Skeletal muscle cell (primary cell): ENCODE measurements at regions not wholly inside any gene's neighbourhood (a gene's known extent, or its start where the extent isn't known, plus 50 kb on each side); places are given as distances from the start of the nearest gene placed in this dataset.

ENCODE experiments used
- DNase-seq: peaks from one replicate; pipeline ENCODE4 v3.0.0-alpha.2; 2010; ENCODE audit warnings: low read depth
- H3K4me3 ChIP-seq: 2 replicates; pipeline ENCODE4 v1.5.1; 2011; ENCODE audit warnings: low read depth, mild to moderate bottlenecking, control low read depth, low read length, moderate library complexity

GRCh38 chr13:29713839-29714238 lies 118.4 kb upstream of the SLC7A1 start:
- H3K4me3 ChIP-seq, result no peak overlapping the region
- DNase-seq, result no peak

- no peak overlapping the region for H3K4me3 ChIP-seq
- DNase-seq, result no peak
Measured at GRCh38 chr13:29711776-29712175, 116.3 kb upstream of the SLC7A1 start.

DNA sequence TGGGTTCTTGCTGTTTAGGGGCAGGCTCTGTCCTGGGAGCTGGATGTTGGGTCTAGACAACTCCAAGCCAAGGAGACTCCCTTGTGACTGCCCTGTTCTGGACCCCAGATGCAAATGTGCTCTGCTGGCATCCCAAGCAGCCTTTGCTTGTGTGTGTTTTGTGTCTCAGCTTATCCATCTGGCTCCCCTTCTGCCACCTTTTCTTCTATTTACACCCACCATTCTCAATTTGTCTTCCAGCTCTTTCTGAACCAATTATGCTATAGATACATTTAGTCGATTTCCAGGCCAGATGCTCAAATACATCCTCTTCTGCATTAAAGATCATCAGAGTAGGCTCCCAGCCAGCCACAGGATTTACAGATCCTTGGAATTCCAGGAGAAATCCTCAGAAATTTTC lies 115.0 kb upstream of the SLC7A1 start:
- DNase-seq, result no peak
- H3K4me3 ChIP-seq, result no peak overlapping the region

- no peak for DNase-seq
Measured at GRCh38 chr13:29709407-29710069, 114.0 kb upstream of the SLC7A1 start.

GRCh38 chr13:29707876-29708543 lies 112.5 kb upstream of the SLC7A1 start:
- no peak overlapping the region for H3K4me3 ChIP-seq
- DNase-seq, result peak; percentile 6

More at GRCh38 chr13:29709407-29710069, 114.0 kb upstream of the SLC7A1 start:
- no peak overlapping the region for H3K4me3 ChIP-seq

GRCh38 chr13:29706923-29707322 lies 111.4 kb upstream of the SLC7A1 start:
- H3K4me3 ChIP-seq, result no peak overlapping the region
- DNase-seq, result no peak

DNA sequence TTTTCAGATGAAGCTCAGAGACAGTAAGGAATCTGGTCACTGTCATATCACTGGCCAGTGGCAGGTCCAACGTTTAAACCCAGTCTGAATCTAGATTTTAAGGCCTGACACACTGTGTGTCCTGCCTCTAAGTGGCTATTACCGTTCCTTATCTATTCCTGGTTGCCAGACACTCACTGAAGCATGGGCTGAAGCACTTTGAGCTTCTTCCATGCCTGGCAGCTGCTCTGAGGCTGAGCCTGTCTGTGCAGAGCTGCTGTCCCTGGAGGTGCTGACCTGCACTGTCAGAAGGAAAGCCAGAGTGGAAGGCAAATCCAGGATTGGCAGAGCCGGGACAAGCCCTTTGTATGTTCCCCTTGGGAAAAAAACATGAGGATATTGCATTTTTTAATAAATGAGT lies 109.2 kb upstream of the SLC7A1 start:
- no peak overlapping the region for H3K4me3 ChIP-seq

GRCh38 chr13:29703421-29703820 lies 107.9 kb upstream of the SLC7A1 start:
- no peak for DNase-seq
- H3K4me3 ChIP-seq, result no peak overlapping the region

More for the DNA sequence above, 109.2 kb upstream of the SLC7A1 start:
- DNase-seq, result no peak

GRCh38 chr13:29702912-29703351 lies 107.4 kb upstream of the SLC7A1 start:
- no peak overlapping the region for H3K4me3 ChIP-seq
- peak; percentile 92 for DNase-seq

- DNase-seq, result no peak
- no peak overlapping the region for H3K4me3 ChIP-seq
Measured at GRCh38 chr13:29698106-29698505, 102.6 kb upstream of the SLC7A1 start.

DNA sequence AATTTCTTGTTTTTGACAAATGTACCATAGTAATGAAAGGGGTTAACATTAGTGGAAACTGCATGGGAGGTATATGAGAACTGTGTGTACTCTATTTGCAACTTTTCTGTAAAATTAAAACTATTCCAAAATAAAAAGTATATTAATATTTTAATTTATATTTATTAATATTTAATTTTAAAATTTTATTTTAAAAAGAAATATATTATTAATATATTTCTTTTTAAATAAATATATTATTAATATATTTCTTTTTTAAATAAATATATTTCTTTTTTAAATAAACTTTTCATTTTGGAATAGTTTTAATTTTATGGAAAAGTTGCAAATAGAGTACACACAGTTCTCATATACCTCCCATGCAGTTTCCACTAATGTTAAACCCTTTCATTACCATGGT lies 101.1 kb upstream of the SLC7A1 start:
- DNase-seq, result no peak
- no peak overlapping the region for H3K4me3 ChIP-seq

- no peak overlapping the region for H3K4me3 ChIP-seq
- no peak for DNase-seq
Measured at GRCh38 chr13:29693275-29693945, 97.9 kb upstream of the SLC7A1 start.

GRCh38 chr13:29689548-29689947 lies 94.1 kb upstream of the SLC7A1 start:
- H3K4me3 ChIP-seq, result no peak overlapping the region
- DNase-seq, result no peak

GRCh38 chr13:29688193-29688592 lies 92.7 kb upstream of the SLC7A1 start:
- DNase-seq, result no peak

DNA sequence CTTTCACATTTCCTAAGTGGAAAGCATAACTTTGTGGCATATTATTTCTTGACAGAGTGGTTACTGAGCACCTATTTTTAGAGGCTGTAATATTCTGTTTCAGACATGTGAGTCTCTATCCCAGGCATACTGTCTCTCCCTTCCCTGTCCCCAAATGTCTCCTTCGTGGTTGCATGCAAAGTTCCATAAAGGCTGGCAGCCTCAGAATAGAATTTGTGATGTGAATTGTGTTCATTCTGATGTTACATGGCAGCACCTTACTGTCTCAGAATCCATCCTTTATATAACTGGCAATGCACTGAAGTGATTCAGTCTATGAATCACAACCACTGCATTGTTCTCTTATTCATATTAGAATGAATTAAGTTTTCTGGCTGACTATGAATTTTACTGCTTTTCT lies 89.0 kb upstream of the SLC7A1 start:
- no peak overlapping the region for H3K4me3 ChIP-seq
- no peak for DNase-seq

More at GRCh38 chr13:29688193-29688592, 92.7 kb upstream of the SLC7A1 start:
- no peak overlapping the region for H3K4me3 ChIP-seq

DNA sequence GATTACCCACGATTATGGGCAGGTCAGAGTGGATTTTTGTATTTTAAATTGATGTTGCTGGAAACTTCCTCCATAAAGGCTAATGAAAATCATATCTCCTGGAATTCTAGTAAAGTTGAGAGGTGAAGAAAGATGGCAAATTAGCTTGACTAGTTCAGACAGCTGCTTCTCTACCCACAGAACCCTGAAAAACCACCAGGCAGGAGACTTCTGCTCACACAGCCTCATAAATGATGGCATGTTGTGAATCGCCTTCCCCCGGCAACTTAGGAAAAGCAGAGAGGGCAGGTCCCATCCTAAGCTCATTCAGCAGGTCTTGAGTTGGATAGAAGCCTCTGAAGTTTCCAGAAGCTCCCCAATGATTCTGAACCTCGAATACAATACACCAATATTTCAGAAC lies 87.6 kb upstream of the SLC7A1 start:
- H3K4me3 ChIP-seq, result no peak overlapping the region
- DNase-seq, result no peak

DNA sequence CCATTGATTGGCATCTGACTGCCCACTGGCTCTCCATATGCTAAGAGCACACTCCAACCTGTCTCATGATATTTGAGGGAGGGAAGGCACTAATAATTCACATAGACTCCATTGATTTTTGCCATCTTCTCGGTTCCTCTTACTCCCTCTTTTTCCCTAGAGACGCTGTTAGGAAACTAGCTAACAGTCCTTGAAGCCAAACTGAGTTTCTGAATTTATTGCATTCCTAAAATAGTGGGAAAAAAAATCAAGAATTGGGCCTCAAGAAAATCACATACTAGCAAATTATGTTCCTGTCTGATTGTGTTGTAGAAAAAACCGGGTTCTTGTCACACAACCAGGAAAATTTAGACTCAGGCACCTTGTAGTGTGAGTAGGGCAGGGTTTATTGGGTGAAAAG lies 86.4 kb upstream of the SLC7A1 start:
- no peak overlapping the region for H3K4me3 ChIP-seq
- DNase-seq, result no peak

GRCh38 chr13:29679396-29680053 lies 84.0 kb upstream of the SLC7A1 start:
- no peak for DNase-seq
- H3K4me3 ChIP-seq, result no peak overlapping the region

DNA sequence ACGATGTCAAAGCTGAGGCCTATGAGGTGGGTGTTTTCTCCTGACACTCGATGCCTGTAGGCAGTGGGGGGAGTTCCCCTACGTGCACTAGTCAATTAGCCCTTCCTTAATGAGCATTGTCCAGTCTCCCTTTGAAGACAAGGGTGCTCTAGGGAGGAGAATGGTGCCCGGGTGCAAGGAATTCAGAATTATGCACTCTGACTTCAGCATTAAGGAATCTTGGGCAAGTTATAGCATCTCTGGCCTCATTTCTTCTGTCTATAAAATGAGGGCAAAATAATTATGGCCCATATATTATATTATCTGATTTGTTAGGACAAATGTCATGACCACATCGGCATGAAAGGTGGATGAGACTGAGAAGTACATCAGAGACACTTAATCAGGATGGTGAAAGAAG lies 82.1 kb upstream of the SLC7A1 start:
- no peak for DNase-seq
- no peak overlapping the region for H3K4me3 ChIP-seq

- DNase-seq, result no peak
- no peak overlapping the region for H3K4me3 ChIP-seq
Measured at GRCh38 chr13:29676941-29677452, 81.5 kb upstream of the SLC7A1 start.
